IMR-90 (cell line): ENCODE measurements at regions not wholly inside any gene's neighbourhood (a gene's known extent, or its start where the extent isn't known, plus 50 kb on each side); places are given as distances from the start of the nearest gene placed in this dataset.

Experiments used
- ATAC-seq: fragments of 200-7000 bp; cut with Tn5 transposase; 2 replicates; pipeline ENCODE4 v1.9.1; 2020; ENCODE audit warnings: low read depth, mild to moderate bottlenecking, moderate library complexity
- BruUV-seq: library from RNA; stranded (reverse); fragments of 400-500 nt; replicated peaks from 2 replicates; lab custom pipeline; 2021; lab: Mats Ljungman, UMichigan
- CTCF ChIA-PET: fragments of 300-600 bp; formaldehyde crosslinking; extraction: SDS; loops from one replicate; lab custom pipeline; 2021; ENCODE audit warnings: antibody characterized with exemption; lab: Yijun Ruan, JAX
- POLR2A ChIA-PET: fragments of 300-600 bp; sonication (Branson Sonifier 250); formaldehyde crosslinking; loops from one replicate; lab custom pipeline; 2022; ENCODE audit warnings: antibody characterized with exemption; ENCODE audit not compliant: unreplicated experiment; lab: Charles Lee
- DNase-seq: peaks from one replicate; pipeline ENCODE4 v3.0.0; 2013
- H2AFZ ChIP-seq: replicated peaks from 2 replicates; pipeline ENCODE3; 2013; ENCODE audit warnings: low read length, mild to moderate bottlenecking; ENCODE audit not compliant: poor library complexity
- H2AK5ac ChIP-seq: 2 replicates; pipeline ENCODE4 v1.6.1; 2013; ENCODE audit warnings: low read depth, low read length, inconsistent platforms
- H2AK9ac ChIP-seq: replicated peaks from 2 replicates; pipeline ENCODE3; 2013; ENCODE audit warnings: mild to moderate bottlenecking, low read depth, low read length, moderate library complexity; ENCODE audit not compliant: poor library complexity
- H2BK120ac ChIP-seq: 2 replicates; pipeline ENCODE4 v1.6.1; 2013; ENCODE audit warnings: low read depth, low read length, inconsistent platforms
- H2BK15ac ChIP-seq: 3 replicates; pipeline ENCODE4 v1.6.1; 2013; ENCODE audit warnings: low read depth, low read length, inconsistent platforms
- H2BK20ac ChIP-seq: 2 replicates; pipeline ENCODE4 v1.6.1; 2013; ENCODE audit warnings: low read depth, mild to moderate bottlenecking, inconsistent platforms, low read length, moderate library complexity
- H2BK5ac ChIP-seq: 2 replicates; pipeline ENCODE4 v1.6.1; 2013; ENCODE audit warnings: mild to moderate bottlenecking, low read depth, low read length, inconsistent platforms; ENCODE audit not compliant: poor library complexity, severe bottlenecking
- H3K14ac ChIP-seq: replicated peaks from 2 replicates; pipeline ENCODE4 v1.6.1; 2013; ENCODE audit warnings: low read depth, low read length, inconsistent platforms
- H3K18ac ChIP-seq: 2 replicates; pipeline ENCODE4 v1.6.1; 2013; ENCODE audit warnings: low read depth, low read length, control low read depth
- H3K23ac ChIP-seq: 2 replicates; pipeline ENCODE4 v1.6.1; 2013; ENCODE audit warnings: low read depth, low read length, inconsistent platforms
- H3K27ac ChIP-seq: 2 replicates; pipeline ENCODE4 v1.5.1; 2013; ENCODE audit warnings: mild to moderate bottlenecking, control low read depth, low read length; ENCODE audit not compliant: insufficient read depth
- H3K27me3 ChIP-seq: 2 replicates; pipeline ENCODE4 v1.6.1; 2013; ENCODE audit warnings: low read length; ENCODE audit not compliant: control insufficient read depth, insufficient read depth
- H3K36me3 ChIP-seq: 2 replicates; pipeline ENCODE4 v1.6.1; 2013; ENCODE audit warnings: low read length, mixed read lengths; ENCODE audit not compliant: control insufficient read depth, insufficient read depth
- H3K4ac ChIP-seq: 2 replicates; pipeline ENCODE4 v1.6.1; 2013; ENCODE audit warnings: low read depth, low read length, inconsistent platforms
- H3K4me1 ChIP-seq: 2 replicates; pipeline ENCODE4 v1.6.1; 2013; ENCODE audit warnings: low read length, mixed read lengths; ENCODE audit not compliant: control insufficient read depth, insufficient read depth
- H3K4me2 ChIP-seq: 2 replicates; pipeline ENCODE4 v1.6.1; 2013; ENCODE audit warnings: low read depth, mild to moderate bottlenecking, control low read depth, low read length, moderate library complexity
- H3K4me3 ChIP-seq: 2 replicates; pipeline ENCODE4 v1.5.1; 2013; ENCODE audit warnings: low read depth, mild to moderate bottlenecking, control low read depth, low read length, moderate library complexity; ENCODE audit not compliant: insufficient read depth
- H3K56ac ChIP-seq: 2 replicates; pipeline ENCODE4 v1.6.1; 2013; ENCODE audit warnings: low read length, inconsistent platforms; ENCODE audit not compliant: insufficient read depth; ENCODE audit errors: extremely low read depth
- H3K79me1 ChIP-seq, 2 experiments: 2 replicates each; pipeline ENCODE4 v1.6.1; 2013; ENCODE audit warnings: low read length in 2 of 2, inconsistent platforms in 1 of 2, low read depth in 1 of 2
- H3K9ac ChIP-seq: 2 replicates; pipeline ENCODE4 v1.6.1; 2013; ENCODE audit warnings: low read depth, low read length, control low read depth
- H3K9me1 ChIP-seq: 2 replicates; pipeline ENCODE4 v1.6.1; 2013; ENCODE audit warnings: low read length, inconsistent platforms; ENCODE audit not compliant: insufficient read depth
- H3K9me3 ChIP-seq: 2 replicates; pipeline ENCODE4 v1.6.1; 2013; ENCODE audit warnings: low read length; ENCODE audit not compliant: control insufficient read depth, insufficient read depth
- H4K20me1 ChIP-seq: 2 replicates; pipeline ENCODE4 v1.6.1; 2013; ENCODE audit warnings: low read length, inconsistent platforms; ENCODE audit not compliant: insufficient read depth
- H4K5ac ChIP-seq: 2 replicates; pipeline ENCODE4 v1.6.1; 2013; ENCODE audit warnings: mild to moderate bottlenecking, low read depth, low read length, control low read depth
- H4K8ac ChIP-seq, 2 experiments: 2 replicates each; pipeline ENCODE4 v1.6.1; 2013; ENCODE audit warnings: low read depth in 2 of 2, low read length in 2 of 2, control low read depth in 1 of 2, inconsistent platforms in 1 of 2
- H4K91ac ChIP-seq: 2 replicates; pipeline ENCODE4 v1.6.1; 2013; ENCODE audit warnings: low read depth, low read length, inconsistent platforms; ENCODE audit not compliant: insufficient read depth
- BHLHE40 ChIP-seq: fragments of 150-350 bp; IDR thresholded peaks from 2 replicates; pipeline ENCODE4 v1.6.1; 2016; ENCODE audit warnings: mild to moderate bottlenecking, low read depth, low read length
- CEBPB ChIP-seq: IDR thresholded peaks from 2 replicates; pipeline ENCODE4 v1.6.1; 2012; ENCODE audit warnings: low read depth, low read length, improper control_type of control experiment
- CTCF ChIP-seq: conservative IDR thresholded peaks from 2 replicates; pipeline ENCODE4 v1.5.1; 2012; ENCODE audit warnings: mild to moderate bottlenecking, low read depth, low read length, improper control_type of control experiment
- ELK1 ChIP-seq: fragments of 150-350 bp; IDR thresholded peaks from 2 replicates; pipeline ENCODE4 v1.6.1; 2016; ENCODE audit warnings: low read depth, mild to moderate bottlenecking, low read length, moderate library complexity, borderline replicate concordance
- FOS ChIP-seq: fragments of 150-350 bp; IDR thresholded peaks from 2 replicates; pipeline ENCODE4 v1.6.1; 2016; ENCODE audit warnings: low read depth, low read length
- MAFK ChIP-seq: IDR thresholded peaks from 2 replicates; pipeline ENCODE4 v1.6.1; 2012; ENCODE audit warnings: low read depth, low read length, improper control_type of control experiment
- MAZ ChIP-seq: IDR thresholded peaks from 2 replicates; pipeline ENCODE4 v1.6.1; 2012; ENCODE audit warnings: low read depth, mild to moderate bottlenecking, low read length, improper control_type of control experiment, moderate library complexity, borderline replicate concordance
- MXI1 ChIP-seq: IDR thresholded peaks from 2 replicates; pipeline ENCODE4 v1.6.1; 2012; ENCODE audit warnings: low read depth, mild to moderate bottlenecking, low read length, moderate library complexity, borderline replicate concordance
- NFE2L2 ChIP-seq: fragments of 150-350 bp; IDR thresholded peaks from 2 replicates; pipeline ENCODE4 v1.6.1; 2016; ENCODE audit warnings: low read depth, mild to moderate bottlenecking, low read length
- POLR2A ChIP-seq: IDR thresholded peaks from 2 replicates; pipeline ENCODE4 v1.6.1; 2012; ENCODE audit warnings: mild to moderate bottlenecking, low read depth, low read length
- RAD21 ChIP-seq: IDR thresholded peaks from 2 replicates; pipeline ENCODE4 v1.6.1; 2012; ENCODE audit warnings: low read length, improper control_type of control experiment
- RCOR1 ChIP-seq: IDR thresholded peaks from 2 replicates; pipeline ENCODE4 v1.6.1; 2012; ENCODE audit warnings: mild to moderate bottlenecking, low read length, improper control_type of control experiment; ENCODE audit not compliant: insufficient replicate concordance
- RFX5 ChIP-seq: IDR thresholded peaks from 2 replicates; pipeline ENCODE4 v1.8.0; 2012; ENCODE audit warnings: low read depth, mild to moderate bottlenecking, low read length, moderate library complexity
- SMC3 ChIP-seq: fragments of 150-350 bp; IDR thresholded peaks from 2 replicates; pipeline ENCODE4 v1.6.1; 2016; ENCODE audit warnings: low read depth, mild to moderate bottlenecking, antibody characterized with exemption, low read length, moderate library complexity
- USF2 ChIP-seq: fragments of 150-350 bp; IDR thresholded peaks from 2 replicates; pipeline ENCODE4 v1.6.1; 2017; ENCODE audit warnings: mild to moderate bottlenecking, antibody characterized with exemption, low read length, low read depth
- WGBS, 2 experiments: methylation state at CpG; one replicate each; pipeline versions ENCODE4 v1.1.5 to v1.1.7; 2013; ENCODE audit warnings: missing lambda C conversion rate in 2 of 2; ENCODE audit not compliant: insufficient read length in 1 of 2; ENCODE audit errors: extremely low coverage in 2 of 2; 5-methylcytosine and 5-hydroxymethylcytosine counted together
- dilution Hi-C: fragments of 300-500 bp; cut with HindIII; formaldehyde crosslinking; loops from one replicate; pipeline ENCODE4 v1.14.3; 2018; ENCODE audit warnings: low sequenced_read_pairs; ENCODE audit not compliant: unreplicated experiment
- in situ Hi-C: fragments of 300-500 bp; cut with MboI; formaldehyde crosslinking; loops from 3 replicates; pipeline ENCODE4 v1.14.3; 2019; ENCODE audit warnings: low sequenced_read_pairs, inconsistent platforms, mixed read lengths
- intact Hi-C: fragments of 100-400 bp; cut with micrococcal nuclease; formaldehyde crosslinking; loops from 2 replicates; pipeline ENCODE4 v1.10.0; 2022

GRCh38 chr15:60214201-60214600, 183.6 kb downstream of the ANXA2 start:
- DNase-seq (no peak), ATAC-seq (no peak)
- no peak overlapping the region for H3K4me3 ChIP-seq
- BruUV-seq = no TSS peak
- no peak overlapping the region for H3K56ac ChIP-seq
- H3K9me3 ChIP-seq = no peaks in the 10 kb centered on the region
- no peak overlapping the region for H3K4ac ChIP-seq
- no peak overlapping the region for H2AFZ ChIP-seq
- dilution Hi-C loops (no loop called here), intact Hi-C loops (no loop called here), in situ Hi-C loops (no loop called here)
- H3K36me3 ChIP-seq = no peaks in the 10 kb centered on the region
- no peaks in the 10 kb centered on the region for H3K27me3 ChIP-seq
- H3K18ac ChIP-seq = no peak overlapping the region
- H2BK120ac ChIP-seq = no peak overlapping the region
- H3K9me1 ChIP-seq = no peaks in the 10 kb centered on the region
- H3K4me1 ChIP-seq = no peaks in the 10 kb centered on the region
- H2BK15ac ChIP-seq = no peak overlapping the region
- H3K9ac ChIP-seq = no peak overlapping the region
- H3K23ac ChIP-seq = no peak overlapping the region
- no peak overlapping the region for H3K14ac ChIP-seq
- CTCF ChIA-PET = no interaction called here
- no peaks in the 10 kb centered on the region for H4K20me1 ChIP-seq
- H3K79me1 ChIP-seq = no peaks in the 10 kb centered on the region
- TF ChIP-seq CTCF = no peak
- no peak for TF ChIP-seq SMC3
- TF ChIP-seq RCOR1 = no peak
- TF ChIP-seq ELK1 = no peak
- no peak for TF ChIP-seq MAZ
- no peak for TF ChIP-seq CEBPB
- no peak for TF ChIP-seq BHLHE40
- no peak for TF ChIP-seq NFE2L2
- no peak for TF ChIP-seq RAD21
- no peak for TF ChIP-seq RFX5
- TF ChIP-seq FOS = no peak
- no peak for TF ChIP-seq POLR2A
- TF ChIP-seq MXI1 = no peak
- TF ChIP-seq USF2 = no peak
- no peak for TF ChIP-seq MAFK
- H4K91ac ChIP-seq = no peak overlapping the region
- no CpG with 5 or more reads among the region's 4 CpGs for WGBS, 2 experiments
- no peak overlapping the region for H4K8ac ChIP-seq
- no peak overlapping the region for H2BK20ac ChIP-seq
- no peak overlapping the region for H3K27ac ChIP-seq
- H2AK9ac ChIP-seq = no peak overlapping the region
- H3K4me2 ChIP-seq = no peak overlapping the region
- H2AK5ac ChIP-seq = no peak overlapping the region
- H2BK5ac ChIP-seq = no peak overlapping the region
- POLR2A ChIA-PET = no interaction called here
- no peak overlapping the region for H4K5ac ChIP-seq
